ENCODE measurements at regions not wholly inside any gene's neighbourhood (a gene's known extent, or its start where the extent isn't known, plus 50 kb on each side); places are given as distances from the start of the nearest gene placed in this dataset.

GRCh38 chr22:27439131-27439530 is 362.4 kb downstream of the MN1 start:
- Histone ChIP-seq H3K4me1 (peaks cover 12 to 19% (median 16%) of the 10 kb centered on the region in 4 donors), H3K9me3 (no peaks in the 10 kb centered on the region), H3K36me3 (no peaks in the 10 kb centered on the region), H3K27me3 (no peaks in the 10 kb centered on the region), H3K4me3 (no peak overlapping the region), H3K27ac (peak overlapping the region in 2 of 5 donors; percentile 30 to 63)
- no peak for DNase-seq
- intact Hi-C loops (cut with DNase I; ENCODE audit: low total_unique reads): no loop called here
- TF ChIP-seq POLR2A (IDR thresholded peaks at IDR 0.05) (no peak), CTCF (IDR thresholded peaks at IDR 0.05) (no peak), EP300 (IDR thresholded peaks at IDR 0.05) (no peak), POLR2AphosphoS5 (IDR thresholded peaks at IDR 0.05) (no peak)
- 59 to 67% (median 63%) methylated on average over 4 of the region's 4 CpGs for WGBS, 5 donors

DNA sequence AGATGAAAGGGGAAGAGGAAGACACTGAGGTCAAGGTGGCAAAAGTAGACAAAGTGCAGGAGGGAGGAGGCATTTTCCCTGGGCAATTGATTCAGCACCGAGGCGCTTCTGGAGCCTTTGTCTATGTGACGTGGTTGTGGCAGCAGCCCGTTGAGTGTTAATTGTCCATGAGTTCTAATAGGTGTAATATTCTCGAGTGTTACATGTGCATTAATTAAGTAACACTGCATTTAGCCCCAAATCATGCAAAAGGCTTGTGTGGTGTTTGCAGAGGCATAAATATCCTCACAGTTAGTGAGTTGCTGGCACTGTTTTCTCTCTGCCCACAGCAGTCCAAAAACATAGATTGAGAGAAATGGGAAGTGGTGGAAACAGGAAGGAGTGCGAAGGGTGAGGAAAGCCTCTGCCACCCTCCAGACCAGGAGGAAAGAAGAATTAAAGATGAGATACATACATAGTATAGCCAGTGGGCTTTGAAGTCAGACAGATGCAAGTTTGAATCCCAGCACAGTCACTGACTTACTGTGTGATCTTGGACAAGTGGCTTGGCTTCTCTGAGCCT is 361.2 kb downstream of the MN1 start:
- no peaks in the 10 kb centered on the region for H3K36me3 ChIP-seq
- no peak for DNase-seq
- H3K4me1 ChIP-seq: peaks cover 12 to 19% (median 16%) of the 10 kb centered on the region in 4 donors
- no peak overlapping the region for H3K4me3 ChIP-seq
- no peaks in the 10 kb centered on the region for H3K27me3 ChIP-seq
- intact Hi-C loops (cut with DNase I; ENCODE audit: low total_unique reads): no loop called here
- 56 to 67% (median 61%) methylated on average over 6 of the region's 6 CpGs for WGBS, 5 donors
- no peak overlapping the region for H3K27ac ChIP-seq
- TF ChIP-seq POLR2AphosphoS5 (IDR thresholded peaks at IDR 0.05) (no peak), POLR2A (IDR thresholded peaks at IDR 0.05) (no peak), EP300 (IDR thresholded peaks at IDR 0.05) (no peak), CTCF (IDR thresholded peaks at IDR 0.05) (no peak)
- H3K9me3 ChIP-seq: no peaks in the 10 kb centered on the region

DNA sequence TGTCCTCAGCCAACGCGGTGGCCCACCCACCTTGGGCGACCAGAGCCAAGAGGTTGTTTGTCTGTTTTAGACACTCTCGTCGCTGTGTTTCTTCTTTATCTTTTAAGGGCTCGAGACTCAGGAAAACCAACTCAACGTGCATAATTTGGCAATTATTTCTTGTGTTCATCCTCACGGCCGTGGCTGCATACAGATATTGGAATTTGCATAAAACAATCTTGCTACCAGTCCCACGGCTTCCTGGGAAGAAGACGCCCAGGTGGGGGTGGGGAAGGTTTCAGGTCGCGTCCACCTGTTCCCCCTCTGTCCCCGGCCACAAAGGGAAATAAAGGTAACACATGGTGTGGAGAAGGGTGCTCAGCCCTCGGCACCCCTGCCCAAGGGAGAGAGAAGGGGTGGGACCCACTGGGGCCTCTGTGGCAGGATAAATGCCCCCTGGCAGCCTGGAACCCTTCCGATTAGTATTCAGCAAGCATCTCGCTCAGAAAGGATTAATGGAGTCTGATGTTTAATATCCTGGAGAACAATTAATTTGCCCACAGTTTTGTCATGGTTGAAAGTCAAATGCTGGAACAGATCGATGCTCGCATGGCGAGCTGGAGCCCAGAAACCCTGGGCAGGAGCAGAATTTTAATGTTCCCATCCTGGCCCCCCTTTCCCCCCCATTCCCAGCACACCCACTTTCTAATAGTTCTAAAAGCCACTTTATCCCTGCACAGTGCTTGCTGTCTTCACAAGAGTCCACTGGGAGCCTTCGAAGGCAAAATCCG is 359.7 kb downstream of the MN1 start:
- intact Hi-C loops (cut with DNase I; ENCODE audit: low total_unique reads): no loop called here
- no peaks in the 10 kb centered on the region for H3K9me3 ChIP-seq
- TF ChIP-seq CTCF (IDR thresholded peaks at IDR 0.05) (no peak), EP300 (IDR thresholded peaks at IDR 0.05) (no peak), POLR2AphosphoS5 (IDR thresholded peaks at IDR 0.05) (no peak), POLR2A (IDR thresholded peaks at IDR 0.05) (no peak)
- peaks cover 9 to 16% (median 15%) of the 10 kb centered on the region in 4 donors for H3K4me1 ChIP-seq
- DNase-seq: no peak
- no peaks in the 10 kb centered on the region for H3K27me3 ChIP-seq
- WGBS, 5 donors: 65 to 71% (median 69%) methylated on average over 21 to 22 of the region's 22 CpGs
- H3K27ac ChIP-seq: no peak overlapping the region
- H3K4me3 ChIP-seq: no peak overlapping the region
- H3K36me3 ChIP-seq: no peaks in the 10 kb centered on the region

GRCh38 chr22:27443306-27443705 is 358.2 kb downstream of the MN1 start:
- 73 to 80% (median 75%) methylated on average over 7 of the region's 7 CpGs for WGBS, 5 donors

More at GRCh38 chr22:27443306-27443705, 358.2 kb downstream of the MN1 start:
- Histone ChIP-seq H3K27me3 (no peaks in the 10 kb centered on the region), H3K4me1 (peaks cover 5 to 9% (median 9%) of the 10 kb centered on the region in 4 donors), H3K4me3 (no peak overlapping the region), H3K9me3 (no peaks in the 10 kb centered on the region), H3K36me3 (no peaks in the 10 kb centered on the region), H3K27ac (no peak overlapping the region)
- no peak for DNase-seq
- intact Hi-C loops (cut with DNase I; ENCODE audit: low total_unique reads): no loop called here
- TF ChIP-seq EP300 (IDR thresholded peaks at IDR 0.05) (no peak), POLR2A (IDR thresholded peaks at IDR 0.05) (no peak), CTCF (IDR thresholded peaks at IDR 0.05) (no peak), POLR2AphosphoS5 (IDR thresholded peaks at IDR 0.05) (no peak)

Data from stomach (tissue), 8 donors.